HG02938 (cell line): ENCODE measurements at regions not wholly inside any gene's neighbourhood (a gene's known extent, or its start where the extent isn't known, plus 50 kb on each side); places are given as distances from the start of the nearest gene placed in this dataset.

Source experiments
- ATAC-seq: cut with Tn5 transposase; IDR thresholded peaks from one replicate; pipeline ENCODE4 v1.9.1; 2021; ENCODE audit warnings: mild to moderate bottlenecking, moderate library complexity; ENCODE audit not compliant: unreplicated experiment

- ATAC-seq, result no peak
Observed at GRCh38 chr13:40185414-40185813, 481.0 kb downstream of the FOXO1 start.

- no peak for ATAC-seq
Observed at GRCh38 chr13:40186041-40186440, 480.4 kb downstream of the FOXO1 start.

DNA sequence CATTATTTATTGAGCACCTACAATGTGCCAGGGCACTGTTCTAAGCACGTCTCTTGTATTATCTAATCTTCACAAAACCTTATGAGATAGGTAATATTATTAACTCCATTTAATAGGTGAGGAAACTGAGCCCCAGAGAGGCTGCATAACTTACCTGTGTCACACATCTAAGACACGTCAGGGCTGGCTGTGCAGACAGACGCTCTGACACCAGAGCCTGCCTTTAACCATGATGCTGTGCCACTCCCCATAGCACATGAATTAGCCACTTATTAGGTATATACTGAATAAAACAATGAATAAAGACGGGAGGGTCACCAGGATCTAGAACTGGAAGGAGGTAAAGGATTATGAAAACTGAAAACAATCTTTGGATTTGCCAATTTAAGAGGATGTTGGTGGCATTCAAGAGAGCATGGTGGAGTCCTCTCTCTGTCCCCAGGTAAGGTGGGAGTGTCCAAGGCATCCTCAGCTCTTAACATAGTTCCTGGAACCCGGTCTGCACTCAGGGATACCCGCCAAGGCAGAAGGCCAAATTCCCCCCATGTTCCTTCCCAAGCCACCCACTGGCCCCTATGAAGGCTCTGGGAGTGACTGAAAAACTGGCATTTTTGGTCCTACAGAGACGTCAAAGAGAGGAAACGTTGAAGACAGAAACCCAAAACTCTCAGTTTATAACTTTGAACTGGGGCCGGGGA lies 479.7 kb downstream of the FOXO1 start:
- ATAC-seq, result no peak

DNA sequence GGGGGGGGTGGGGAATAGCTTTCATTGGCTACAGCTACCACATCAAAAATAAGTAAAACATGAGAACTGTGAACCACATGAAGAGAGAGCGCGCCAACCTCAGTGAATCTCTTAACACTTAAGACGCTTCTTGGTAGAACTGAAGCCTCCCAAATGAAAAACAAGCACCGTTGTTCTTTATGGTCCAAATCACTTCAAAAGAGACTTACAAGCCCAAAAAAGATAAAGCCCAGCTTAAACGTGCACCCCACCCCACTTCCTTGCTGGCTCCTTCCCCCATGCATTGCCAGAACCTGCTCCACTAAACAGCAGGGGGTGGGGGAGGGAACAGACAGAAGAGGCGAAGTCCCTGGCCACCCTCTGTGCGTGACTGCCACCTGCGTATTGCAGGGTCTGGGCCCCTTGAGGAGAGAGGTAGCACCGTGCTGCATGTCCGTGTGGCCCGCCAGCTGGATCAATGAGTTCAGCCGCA lies 479.1 kb downstream of the FOXO1 start:
- no peak for ATAC-seq

- no peak for ATAC-seq
Observed at GRCh38 chr13:40187841-40188591, 478.4 kb downstream of the FOXO1 start.

DNA sequence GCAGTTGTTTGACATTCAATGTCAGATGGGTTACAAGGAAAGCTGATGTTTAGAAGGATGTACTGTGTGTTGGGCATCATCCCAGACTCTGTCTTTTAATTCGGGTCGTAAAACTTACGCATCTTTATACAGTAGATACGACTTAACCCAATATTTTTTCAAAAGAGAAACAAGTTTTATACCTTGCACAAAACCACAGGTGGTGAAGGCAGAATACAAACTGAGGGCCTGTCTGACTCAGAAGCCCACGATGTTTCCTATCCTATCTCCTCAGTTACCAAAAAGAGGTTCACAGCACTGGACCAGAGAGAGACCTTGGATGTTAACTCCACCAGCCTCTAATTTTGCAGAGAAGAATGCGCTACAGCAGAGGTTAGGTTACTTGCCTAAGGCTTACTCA lies 477.0 kb downstream of the FOXO1 start:
- no peak for ATAC-seq

DNA sequence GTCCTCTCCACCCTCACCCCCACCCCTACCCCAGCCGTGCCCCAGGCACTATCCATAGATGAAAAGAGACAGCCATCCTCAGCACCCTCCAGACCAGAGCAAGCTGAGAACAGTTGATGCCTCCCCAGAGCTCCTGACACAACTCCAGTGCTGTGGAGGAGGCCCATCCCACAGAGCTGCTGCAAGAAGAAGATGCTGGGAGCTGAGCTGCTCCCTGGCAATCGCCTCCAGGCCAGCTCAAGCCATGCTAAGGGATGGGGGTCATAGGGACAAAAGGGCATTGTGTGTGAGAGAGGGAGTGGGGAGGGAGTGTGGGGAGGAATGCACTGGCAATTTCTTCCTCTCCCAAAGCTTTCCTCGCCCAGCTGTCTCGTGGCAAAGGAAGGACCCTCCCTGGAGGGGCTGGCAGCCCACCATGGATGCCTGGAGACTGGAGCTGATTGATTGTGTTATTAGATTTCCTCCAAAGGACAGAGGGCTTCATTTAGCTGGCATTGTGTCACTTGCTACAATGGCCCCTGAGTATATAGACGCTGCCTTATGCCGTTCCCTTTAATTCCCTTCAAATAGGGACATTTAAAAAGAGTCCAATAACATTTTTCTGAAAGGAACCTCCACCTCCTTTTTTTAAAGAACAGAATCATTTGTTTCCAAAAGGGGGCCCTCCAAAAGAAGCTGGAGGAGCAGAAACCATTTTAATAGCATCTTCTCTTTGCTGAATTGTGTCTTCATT lies 476.4 kb downstream of the FOXO1 start:
- ATAC-seq, result no peak

DNA sequence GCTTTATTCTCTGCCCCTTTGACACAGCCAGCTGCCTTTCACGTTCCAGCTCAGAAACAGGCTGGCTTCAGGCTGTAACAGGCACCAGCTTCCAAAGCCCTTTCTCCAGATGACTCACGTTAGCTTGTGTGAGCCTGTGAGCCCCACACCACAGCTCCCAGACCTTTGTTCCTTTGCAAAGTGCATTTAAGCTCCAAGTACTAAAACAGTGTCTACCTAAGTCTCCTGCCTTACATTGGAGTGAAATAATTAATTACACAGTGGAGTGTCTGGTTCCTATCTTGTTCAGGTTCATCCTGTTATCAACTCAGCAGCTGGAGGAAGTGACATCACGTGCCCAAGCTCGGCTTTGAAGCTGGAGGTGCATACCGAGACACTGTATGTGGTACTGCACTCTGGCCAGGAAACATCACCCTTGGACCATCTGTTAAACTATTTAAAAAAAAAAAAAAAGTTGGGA lies 475.8 kb downstream of the FOXO1 start:
- peak; percentile 58 for ATAC-seq

DNA sequence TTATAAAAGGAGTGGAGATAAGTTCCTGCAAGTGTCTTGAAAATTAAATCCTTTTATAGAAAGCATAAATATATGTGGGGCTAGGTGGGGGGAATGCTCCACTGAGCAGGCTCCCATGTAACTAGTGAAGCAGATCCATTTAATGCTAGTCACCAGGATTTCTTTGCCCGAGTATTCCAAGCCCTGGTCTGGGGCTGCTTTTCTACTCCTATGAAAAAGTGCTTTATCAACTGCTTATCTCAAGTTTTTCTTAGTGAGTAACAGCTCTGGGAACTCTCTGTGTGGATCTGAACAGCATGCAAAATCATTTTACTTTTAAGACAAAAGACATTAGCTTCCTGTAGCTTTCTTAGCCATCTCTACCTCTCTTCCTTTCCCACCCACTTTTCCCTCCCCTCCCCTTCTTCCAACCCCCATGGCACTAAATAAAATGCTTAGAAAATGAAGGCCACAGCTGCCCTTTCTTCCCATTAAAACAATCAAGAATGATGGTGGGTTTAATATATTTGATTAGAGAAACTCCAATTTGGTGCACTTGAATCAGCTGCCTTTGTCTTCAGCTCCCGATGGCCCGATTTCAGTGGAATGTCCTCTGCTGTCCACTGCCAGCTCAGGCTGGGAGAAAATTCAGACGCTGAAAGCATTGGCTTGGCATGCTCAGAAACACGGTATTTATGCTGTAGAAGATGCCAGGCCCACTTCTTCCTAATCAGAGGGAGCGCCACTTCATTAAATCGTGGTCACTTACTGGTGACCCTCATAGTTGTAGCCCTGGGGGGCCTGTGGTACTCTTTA lies 475.1 kb downstream of the FOXO1 start:
- no peak for ATAC-seq

DNA sequence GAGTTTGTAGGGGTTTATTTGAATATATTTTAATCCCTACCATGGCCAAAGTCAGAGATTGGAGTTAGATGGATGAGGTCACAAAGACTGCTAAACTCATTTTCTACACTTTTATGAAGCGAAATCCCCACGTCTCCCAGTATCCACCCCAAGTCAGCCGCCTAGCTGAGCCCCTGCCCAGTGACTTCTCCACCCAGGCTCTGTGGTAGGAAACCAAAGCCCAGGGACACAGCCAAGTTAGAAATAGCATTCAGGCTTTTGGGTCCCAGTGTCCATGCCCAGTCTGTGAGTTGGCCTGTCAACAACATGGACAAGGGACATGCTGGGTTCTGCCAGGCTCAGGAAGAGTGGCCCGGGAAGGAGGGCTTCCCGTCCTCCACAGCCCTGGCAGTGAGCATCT lies 474.0 kb downstream of the FOXO1 start:
- no peak for ATAC-seq

DNA sequence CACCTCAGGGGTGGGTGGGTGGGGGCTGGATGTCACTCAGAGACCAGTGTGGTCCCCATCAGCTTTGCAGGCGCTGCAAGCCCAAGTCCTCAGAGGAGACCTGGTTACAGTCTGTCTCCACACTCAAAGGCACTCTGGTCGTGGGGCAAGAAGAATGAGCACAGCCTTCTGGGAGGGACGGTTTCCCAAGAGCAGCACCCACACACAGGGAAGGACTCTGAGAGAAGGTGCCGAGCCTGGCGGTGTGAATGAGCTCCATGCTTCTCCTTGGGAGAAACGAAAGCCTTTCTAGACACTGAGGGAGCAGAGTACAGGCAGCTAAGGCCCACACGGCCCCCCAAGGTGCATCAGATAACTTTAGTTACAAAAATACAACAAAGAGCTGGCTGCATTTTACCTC lies 473.6 kb downstream of the FOXO1 start:
- no peak for ATAC-seq

DNA sequence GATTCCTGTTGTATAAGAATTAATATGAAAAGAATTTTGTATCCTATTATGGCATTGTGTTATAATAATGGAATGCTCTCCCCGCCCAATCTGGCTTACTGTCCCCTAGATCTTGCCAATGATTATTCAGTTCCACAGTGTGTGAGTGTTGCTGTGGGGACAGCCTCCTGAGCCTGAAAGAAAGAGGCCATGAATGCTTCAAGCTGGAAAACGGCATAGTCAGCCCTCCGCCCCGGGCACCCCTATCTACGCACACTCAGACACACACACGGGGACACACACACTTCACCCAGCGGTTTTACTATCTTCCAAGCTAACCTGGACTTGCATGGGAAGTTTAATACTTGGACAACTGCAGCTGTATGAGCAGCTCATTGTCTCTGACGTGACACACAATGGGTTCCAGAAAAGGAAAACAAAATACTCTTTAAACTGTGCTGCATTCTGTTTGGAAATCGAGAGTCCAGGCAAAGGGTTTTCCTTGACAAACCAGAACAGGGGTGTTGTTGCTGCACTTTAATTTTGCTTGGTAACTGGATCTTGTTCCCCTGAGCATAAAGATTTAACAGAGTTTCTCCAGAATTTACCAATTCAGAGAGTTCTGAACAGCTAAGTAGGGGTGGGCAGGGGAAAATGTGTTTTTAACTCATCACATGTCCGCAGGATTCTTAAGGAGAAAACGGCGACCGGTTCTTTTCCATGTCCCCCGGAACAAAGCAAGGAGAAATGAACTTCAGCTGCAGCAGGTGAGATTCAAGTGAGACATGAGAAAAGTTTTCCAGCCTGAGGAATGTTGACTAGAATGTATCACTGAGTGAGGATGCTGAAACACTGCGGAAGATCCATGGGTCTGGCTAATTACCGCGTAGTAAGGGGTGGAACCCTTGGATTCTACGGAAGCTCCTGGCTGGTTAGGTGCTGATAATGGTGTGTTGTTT lies 472.9 kb downstream of the FOXO1 start:
- ATAC-seq, result no peak

DNA sequence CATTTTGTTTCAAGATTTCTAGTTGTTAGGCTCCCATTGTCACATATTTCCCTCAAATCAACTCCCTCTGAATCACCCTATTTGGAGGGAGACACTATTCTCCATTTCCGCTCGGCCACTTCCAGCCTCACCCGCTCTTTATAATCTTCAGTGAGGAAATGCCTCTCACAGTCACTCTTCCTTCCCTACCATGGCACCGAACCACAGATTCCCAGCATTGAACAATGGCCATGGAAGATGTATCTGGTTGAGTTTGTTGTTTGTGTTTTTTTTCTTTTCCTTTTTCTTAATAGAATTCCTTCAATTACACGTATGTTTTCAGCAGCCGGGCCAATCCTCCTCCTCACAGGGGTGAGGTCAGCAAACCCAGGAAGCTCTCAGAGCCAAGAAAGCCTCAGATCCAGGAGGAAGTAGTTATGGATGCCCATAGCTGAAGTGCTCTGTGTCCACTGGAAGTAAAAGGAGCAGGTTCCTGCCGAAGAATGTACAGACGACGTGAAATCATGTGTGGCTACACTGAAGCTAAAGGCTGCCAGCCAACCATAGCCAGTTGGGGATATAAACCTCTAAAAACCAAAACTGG lies 472.1 kb downstream of the FOXO1 start:
- no peak for ATAC-seq

- no peak for ATAC-seq
Observed at GRCh38 chr13:40197049-40197448, 469.4 kb downstream of the FOXO1 start.

DNA sequence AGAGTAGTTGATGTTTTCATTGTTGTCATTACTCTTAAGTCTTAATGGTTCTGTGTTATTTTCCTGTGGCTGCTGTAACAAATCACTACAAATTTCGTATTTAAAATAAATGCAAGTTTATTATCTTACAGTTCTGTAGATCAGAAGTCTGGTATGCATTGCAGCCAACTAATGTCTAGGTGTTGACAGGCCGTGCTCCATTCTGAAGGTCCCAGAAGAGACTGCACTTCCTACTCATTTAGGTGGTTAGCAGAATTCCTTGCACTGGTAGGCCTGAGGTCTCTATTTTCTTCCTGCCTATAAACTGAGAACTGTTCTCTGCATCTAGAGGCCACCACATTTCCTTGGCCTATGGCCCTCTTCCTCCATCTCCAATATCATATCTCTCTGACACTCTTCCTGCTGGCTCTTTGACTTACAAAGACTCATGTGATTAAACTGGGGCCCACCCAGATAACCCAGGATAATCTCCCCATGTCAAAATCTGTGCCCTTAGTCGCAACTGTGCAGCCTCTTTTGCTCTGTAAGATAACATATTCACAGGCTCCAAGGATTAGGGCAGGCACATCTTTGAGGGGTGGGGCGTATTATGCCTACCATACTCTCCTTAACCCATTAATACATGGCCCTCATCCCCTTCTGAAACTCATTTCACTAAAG lies 468.4 kb downstream of the FOXO1 start:
- no peak for ATAC-seq

DNA sequence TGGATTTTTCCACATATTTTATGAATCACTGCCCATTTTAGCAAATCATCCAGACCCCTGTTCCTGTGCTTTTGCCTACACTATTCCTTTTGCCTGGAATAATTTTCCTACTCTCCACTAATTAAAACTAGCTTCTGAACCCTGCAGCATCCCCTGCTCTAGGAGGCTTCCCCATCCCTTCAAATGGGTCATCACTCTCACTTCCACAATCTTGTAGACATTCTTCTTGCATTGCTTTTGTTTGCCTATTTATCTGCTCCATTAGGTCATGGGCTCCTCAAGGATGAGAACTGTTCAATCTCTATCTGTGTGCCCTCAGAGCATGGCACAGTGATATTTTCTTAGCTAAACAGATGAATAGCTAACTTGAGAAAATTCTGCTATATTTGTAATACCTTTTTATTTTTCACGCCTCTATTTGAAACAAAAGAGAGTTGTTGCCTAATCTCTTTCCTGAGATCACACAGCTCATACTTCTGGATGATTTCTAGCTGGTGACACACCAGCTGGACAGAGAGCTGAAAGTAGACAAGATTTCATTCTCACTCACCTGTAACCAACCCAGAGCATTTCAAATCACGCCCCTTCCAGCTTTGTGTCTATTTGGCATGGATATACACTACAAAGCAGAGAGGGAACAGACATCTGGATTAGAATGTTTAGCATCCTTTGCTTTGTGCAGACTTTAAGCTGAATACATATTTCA lies 466.0 kb downstream of the FOXO1 start:
- no peak for ATAC-seq

DNA sequence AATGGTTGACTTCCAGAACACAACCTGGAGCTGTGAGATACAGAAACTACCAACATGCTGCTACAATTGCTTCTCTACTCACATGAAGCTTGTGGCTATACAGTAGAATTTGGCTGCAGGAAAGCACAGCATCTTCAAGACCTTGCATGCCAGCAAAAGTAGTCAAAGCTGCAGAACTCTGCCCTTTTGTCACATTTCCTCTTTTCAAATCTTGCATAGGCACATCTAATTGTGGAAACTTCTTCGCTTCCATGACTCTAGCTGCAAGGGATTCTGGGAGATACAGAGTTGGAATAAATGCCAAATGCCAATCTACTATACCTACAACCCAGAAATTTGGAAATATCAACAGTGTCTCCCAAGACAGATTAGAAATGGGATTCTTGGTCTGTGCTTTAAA lies 462.2 kb downstream of the FOXO1 start:
- no peak for ATAC-seq

- no peak for ATAC-seq
Observed at GRCh38 chr13:40205771-40206240, 460.6 kb downstream of the FOXO1 start.
